MCF 10A (cell line): ENCODE measurements at regions not wholly inside any gene's neighbourhood (a gene's known extent, or its start where the extent isn't known, plus 50 kb on each side); places are given as distances from the start of the nearest gene placed in this dataset.

Experiments used
- BruUV-seq: library from RNA; stranded (reverse); fragments of 400-500 nt; replicated peaks from 2 replicates; lab custom pipeline; 2021; lab: Mats Ljungman, UMichigan
- CTCF ChIA-PET: fragments of 300-600 bp; sonication (Branson Sonifier 250); formaldehyde crosslinking; extraction: SDS; loops from one replicate; lab custom pipeline; 2021; ENCODE audit warnings: antibody characterized with exemption, inconsistent platforms; lab: Yijun Ruan, JAX
- POLR2A ChIA-PET: fragments of 300-600, 350-650 bp; sonication (Branson Sonifier 250); formaldehyde crosslinking; extraction: SDS; loops from one replicate; lab custom pipeline; 2020; ENCODE audit warnings: antibody characterized with exemption, inconsistent platforms; lab: Yijun Ruan, JAX
- DNase-seq: peaks from one replicate; pipeline ENCODE4 v3.0.0-alpha.2; 2018; ENCODE audit not compliant: unreplicated experiment
- H3K27ac Mint-ChIP-seq: one replicate; pipeline ENCODE4 v1.8.0; 2022; ENCODE audit warnings: mild to moderate bottlenecking, low read depth, mixed read lengths; ENCODE audit not compliant: unreplicated experiment
- H3K27me3 Mint-ChIP-seq: one replicate; pipeline ENCODE4 v1.8.0; 2022; ENCODE audit warnings: mixed read lengths; ENCODE audit not compliant: insufficient read depth, unreplicated experiment
- H3K36me3 Mint-ChIP-seq: one replicate; pipeline ENCODE4 v1.8.0; 2022; ENCODE audit warnings: mild to moderate bottlenecking, moderate library complexity, mixed read lengths; ENCODE audit not compliant: insufficient read depth, unreplicated experiment
- H3K4me1 Mint-ChIP-seq: one replicate; pipeline ENCODE4 v1.8.0; 2022; ENCODE audit warnings: mixed read lengths; ENCODE audit not compliant: insufficient read depth, unreplicated experiment
- H3K4me3 Mint-ChIP-seq: one replicate; pipeline ENCODE4 v1.8.0; 2022; ENCODE audit warnings: mild to moderate bottlenecking, moderate library complexity, mixed read lengths; ENCODE audit not compliant: unreplicated experiment
- H3K9me3 Mint-ChIP-seq: one replicate; pipeline ENCODE4 v1.8.0; 2022; ENCODE audit warnings: mixed read lengths; ENCODE audit not compliant: unreplicated experiment
- intact Hi-C: fragments of 100-400 bp; cut with micrococcal nuclease; formaldehyde crosslinking; loops from 2 replicates; pipeline ENCODE4 v1.14.1; 2022
- TF ChIP-seq, protein P1 (sequence below): fragments of 200-600 bp; IDR thresholded peaks from one replicate; pipeline ENCODE4 v1.8.0; 2022; ENCODE audit warnings: antibody characterized with exemption, mild to moderate bottlenecking; ENCODE audit not compliant: unreplicated experiment

DNA sequence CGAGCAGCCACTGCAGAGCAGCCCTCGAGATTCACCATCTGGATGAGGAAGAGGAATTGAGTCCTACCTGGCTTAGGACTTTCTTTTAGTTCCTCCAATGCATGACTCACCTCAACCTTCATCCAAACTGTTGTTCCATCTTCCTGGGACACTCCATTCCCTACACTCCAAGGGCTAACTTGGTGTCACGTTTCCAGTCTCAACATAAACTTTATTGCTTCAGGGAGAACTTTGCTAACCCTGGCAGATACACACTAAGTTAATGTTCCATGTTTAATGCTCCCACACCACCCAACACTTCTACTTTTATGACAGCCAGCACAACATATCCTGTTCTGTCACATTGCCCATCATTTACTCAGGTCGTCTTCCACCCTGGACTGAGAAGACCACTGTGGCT, 164.4 kb downstream of the RBM26 start:
- DNase-seq, result no peak
- Mint-ChIP-seq H3K27me3 (peaks cover 23% of the 10 kb centered on the region), H3K4me3 (no peak overlapping the region), H3K4me1 (no peaks in the 10 kb centered on the region), H3K9me3 (no peaks in the 10 kb centered on the region), H3K36me3 (no peaks in the 10 kb centered on the region), H3K27ac (no peak overlapping the region)
- TF ChIP-seq, protein P1, sequence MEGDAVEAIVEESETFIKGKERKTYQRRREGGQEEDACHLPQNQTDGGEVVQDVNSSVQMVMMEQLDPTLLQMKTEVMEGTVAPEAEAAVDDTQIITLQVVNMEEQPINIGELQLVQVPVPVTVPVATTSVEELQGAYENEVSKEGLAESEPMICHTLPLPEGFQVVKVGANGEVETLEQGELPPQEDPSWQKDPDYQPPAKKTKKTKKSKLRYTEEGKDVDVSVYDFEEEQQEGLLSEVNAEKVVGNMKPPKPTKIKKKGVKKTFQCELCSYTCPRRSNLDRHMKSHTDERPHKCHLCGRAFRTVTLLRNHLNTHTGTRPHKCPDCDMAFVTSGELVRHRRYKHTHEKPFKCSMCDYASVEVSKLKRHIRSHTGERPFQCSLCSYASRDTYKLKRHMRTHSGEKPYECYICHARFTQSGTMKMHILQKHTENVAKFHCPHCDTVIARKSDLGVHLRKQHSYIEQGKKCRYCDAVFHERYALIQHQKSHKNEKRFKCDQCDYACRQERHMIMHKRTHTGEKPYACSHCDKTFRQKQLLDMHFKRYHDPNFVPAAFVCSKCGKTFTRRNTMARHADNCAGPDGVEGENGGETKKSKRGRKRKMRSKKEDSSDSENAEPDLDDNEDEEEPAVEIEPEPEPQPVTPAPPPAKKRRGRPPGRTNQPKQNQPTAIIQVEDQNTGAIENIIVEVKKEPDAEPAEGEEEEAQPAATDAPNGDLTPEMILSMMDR, result no peak
- CTCF ChIA-PET, result no interaction called here
- BruUV-seq, result no TSS peak
- POLR2A ChIA-PET, result no interaction called here
- intact Hi-C loops, result no loop called here

DNA sequence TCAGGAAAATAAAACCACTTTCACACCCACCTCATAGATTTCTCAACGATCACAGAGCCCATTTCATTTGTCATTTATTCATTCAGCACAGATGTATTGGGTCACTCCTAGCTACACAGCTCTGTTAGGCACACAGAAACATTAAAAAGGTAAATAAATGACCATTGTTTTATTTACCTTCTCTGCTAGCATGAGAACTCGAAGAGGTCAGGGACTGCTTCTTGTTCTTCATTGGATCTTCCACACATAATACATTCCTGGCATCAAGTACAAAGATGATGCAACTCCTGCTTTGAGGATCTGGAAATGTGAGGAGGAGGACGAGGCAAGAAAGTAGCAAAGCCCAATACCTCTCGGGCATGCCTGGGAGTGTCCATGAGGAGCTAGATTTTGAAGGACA, 168.1 kb downstream of the RBM26 start:
- TF ChIP-seq, protein P1, result no peak
- H3K27me3 Mint-ChIP-seq, result peaks cover 12% of the 10 kb centered on the region
- no peak overlapping the region for H3K4me3 Mint-ChIP-seq
- no TSS peak for BruUV-seq
- ChIA-PET CTCF (interaction anchor here (0.7 kb wide), 1 partner anchor 41 kb away, joined by 3 read pairs; no protein-coding TSS in a partner anchor), POLR2A (interaction anchor here (0.5 to 0.6 kb wide), 2 partner anchors 77 to 1045 kb away, joined by 3 read pairs; no protein-coding TSS in a partner anchor)
- H3K27ac Mint-ChIP-seq, result no peak overlapping the region
- DNase-seq, result peak; percentile 40
- no peaks in the 10 kb centered on the region for H3K4me1 Mint-ChIP-seq
- H3K36me3 Mint-ChIP-seq, result no peaks in the 10 kb centered on the region
- peaks cover 6% of the 10 kb centered on the region for H3K9me3 Mint-ChIP-seq
- intact Hi-C loops, result no loop called here

DNA sequence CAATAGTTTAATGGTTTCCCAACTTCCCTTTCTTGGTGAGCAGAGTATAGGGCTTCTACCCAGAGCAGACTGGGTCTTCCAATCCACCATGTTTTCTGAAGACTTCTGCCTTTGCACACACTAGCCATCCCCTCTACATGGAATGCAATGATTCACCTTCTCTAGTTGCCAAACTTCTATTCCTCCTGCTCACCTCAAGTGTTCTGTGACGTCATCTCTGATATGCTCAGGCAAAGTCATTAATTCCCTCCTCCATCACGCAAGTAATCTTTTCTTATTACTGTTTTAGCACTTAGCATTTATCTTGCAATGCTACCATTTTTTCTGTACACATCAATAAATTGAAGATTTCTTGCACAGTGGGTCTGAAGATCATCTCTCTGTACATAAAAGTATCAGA, 174.2 kb downstream of the RBM26 start:
- ChIA-PET POLR2A (no interaction called here), CTCF (no interaction called here)
- no TSS peak for BruUV-seq
- TF ChIP-seq, protein P1, result no peak
- H3K27ac Mint-ChIP-seq, result no peak overlapping the region
- DNase-seq, result peak; percentile 20
- H3K4me3 Mint-ChIP-seq, result no peak overlapping the region
- intact Hi-C loops, result no loop called here
- peaks cover 6% of the 10 kb centered on the region for H3K9me3 Mint-ChIP-seq
- no peaks in the 10 kb centered on the region for H3K36me3 Mint-ChIP-seq
- H3K4me1 Mint-ChIP-seq, result no peaks in the 10 kb centered on the region
- no peaks in the 10 kb centered on the region for H3K27me3 Mint-ChIP-seq

DNA sequence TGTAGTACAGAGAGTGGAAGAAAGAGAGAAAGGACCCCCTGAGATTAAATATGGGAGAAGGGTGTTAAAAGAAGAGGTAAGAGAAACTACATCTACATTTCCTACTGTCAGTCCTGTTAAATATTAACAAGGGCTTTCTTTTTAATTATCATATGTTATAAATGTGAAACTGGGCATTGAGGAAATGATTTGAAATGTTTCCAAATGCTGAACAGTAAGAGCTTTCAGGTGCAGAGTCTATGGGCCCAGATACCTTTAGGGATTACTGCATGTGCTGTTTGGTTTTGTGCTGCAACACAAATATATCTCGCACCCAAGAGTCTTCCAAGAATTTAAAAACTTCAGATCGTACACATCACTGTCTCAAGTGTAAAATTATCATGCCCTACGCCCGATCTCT, 176.3 kb downstream of the RBM26 start:
- intact Hi-C loops, result no loop called here
- Mint-ChIP-seq H3K4me3 (no peak overlapping the region), H3K4me1 (peaks cover 8% of the 10 kb centered on the region), H3K36me3 (no peaks in the 10 kb centered on the region), H3K27ac (no peak overlapping the region), H3K27me3 (no peaks in the 10 kb centered on the region), H3K9me3 (no peaks in the 10 kb centered on the region)
- DNase-seq, result no peak
- CTCF ChIA-PET, result interaction anchor here (0.6 kb wide), 1 partner anchor 857 kb away, joined by 3 read pairs; no protein-coding TSS in a partner anchor
- BruUV-seq, result no TSS peak
- POLR2A ChIA-PET, result no interaction called here
- TF ChIP-seq, protein P1, result no peak
